HG02610 (cell line): ENCODE measurements at regions not wholly inside any gene's neighbourhood (a gene's known extent, or its start where the extent isn't known, plus 50 kb on each side); places are given as distances from the start of the nearest gene placed in this dataset.

Source experiments
- ATAC-seq: cut with Tn5 transposase; IDR thresholded peaks from one replicate; pipeline ENCODE4 v1.9.1; 2021; ENCODE audit warnings: mild to moderate bottlenecking, moderate library complexity; ENCODE audit not compliant: unreplicated experiment

DNA sequence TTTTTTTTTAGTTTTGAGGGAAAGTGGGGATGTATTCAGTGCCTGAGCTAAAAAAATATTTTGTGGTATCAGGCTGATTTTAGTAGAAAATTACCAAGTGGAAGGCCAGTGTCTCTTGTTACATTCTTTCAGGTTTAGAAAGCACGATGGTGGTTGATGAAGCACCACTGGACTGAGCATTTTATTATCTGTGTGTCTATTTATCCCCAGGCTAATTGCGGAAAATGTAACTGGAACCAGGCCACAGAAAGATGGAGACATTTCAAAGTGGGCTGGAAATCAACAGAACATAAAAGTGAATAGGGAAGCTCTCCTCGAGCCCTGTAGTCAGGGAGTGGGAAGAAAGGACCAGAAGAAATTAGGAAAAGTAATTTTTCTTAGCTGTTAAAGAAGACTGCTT lies 261.0 kb downstream of the STK31 start:
- ATAC-seq = no peak

DNA sequence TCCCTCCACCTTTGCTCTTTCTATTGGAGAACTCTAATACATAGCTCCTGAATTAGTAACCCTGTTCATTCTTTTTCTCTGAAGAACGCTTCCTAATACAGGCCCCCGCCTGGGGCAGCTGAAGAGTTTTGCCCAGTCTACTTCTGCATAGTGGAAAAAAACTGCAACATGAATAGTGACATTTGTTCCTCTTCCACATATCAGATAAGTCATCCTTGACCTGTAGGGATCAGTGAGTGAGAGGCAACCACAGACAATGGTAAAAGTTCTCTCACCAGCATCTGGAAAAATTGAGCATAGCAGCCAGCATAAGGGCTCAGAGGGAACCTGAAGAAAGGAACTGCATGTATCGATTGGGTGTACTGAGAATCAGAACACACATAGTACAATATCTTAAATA lies 262.0 kb downstream of the STK31 start:
- ATAC-seq = no peak

DNA sequence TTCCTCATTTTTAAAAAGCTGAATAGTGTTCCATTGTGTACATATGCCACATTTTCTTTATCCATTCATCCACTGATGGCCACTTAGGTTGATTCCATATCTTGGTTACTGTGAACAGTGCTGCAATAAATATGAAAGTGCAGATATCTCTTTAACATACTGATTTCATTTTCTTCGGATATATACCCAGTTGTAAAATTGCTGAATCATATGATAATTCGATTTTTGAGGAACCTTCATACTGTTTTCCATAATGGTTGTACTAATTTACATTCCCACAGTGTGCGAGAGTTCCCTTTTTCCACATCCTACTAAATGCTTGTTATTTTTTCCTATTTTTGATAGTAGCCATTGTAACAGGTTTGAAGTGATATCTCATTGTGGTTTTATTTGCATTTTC lies 263.2 kb downstream of the STK31 start:
- ATAC-seq = no peak

DNA sequence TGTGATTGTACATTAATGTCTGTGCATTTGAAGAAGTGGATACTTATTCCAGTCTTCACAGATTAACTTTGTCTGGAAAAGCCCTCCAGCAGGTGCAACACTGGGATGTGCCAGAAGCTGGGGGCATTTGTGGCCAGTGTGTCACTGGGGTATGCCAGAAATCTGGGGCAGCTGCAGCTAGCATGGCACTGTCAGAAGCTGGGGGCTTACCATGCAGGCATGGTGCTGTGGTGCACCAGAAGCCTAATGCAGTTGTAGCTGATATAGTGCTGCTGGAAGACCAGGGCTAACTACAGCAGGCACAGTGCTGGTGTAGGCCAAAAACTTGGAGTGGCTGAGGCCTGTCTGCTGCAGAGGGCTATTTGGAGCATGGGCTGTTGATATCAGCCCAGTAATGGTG lies 270.1 kb downstream of the STK31 start:
- ATAC-seq = no peak

DNA sequence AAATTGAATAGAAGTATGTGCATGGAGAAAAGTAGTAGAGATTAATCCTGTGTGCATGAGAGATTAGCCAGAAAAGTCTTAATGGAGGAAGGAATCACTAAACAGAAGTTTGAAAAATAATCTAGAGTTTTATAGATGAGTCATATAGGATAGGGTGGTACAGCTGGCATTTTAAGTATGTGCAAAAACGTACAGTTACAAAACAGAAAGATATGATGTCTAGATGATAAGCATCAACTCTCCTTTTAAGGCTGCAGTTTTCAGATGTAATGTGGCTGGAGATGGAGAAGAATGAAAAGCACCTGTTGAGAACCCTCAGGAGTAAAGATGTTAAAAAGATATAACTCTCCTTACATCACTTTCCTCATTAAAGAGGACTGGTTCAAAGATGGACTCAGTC lies 271.3 kb downstream of the STK31 start:
- no peak for ATAC-seq

DNA sequence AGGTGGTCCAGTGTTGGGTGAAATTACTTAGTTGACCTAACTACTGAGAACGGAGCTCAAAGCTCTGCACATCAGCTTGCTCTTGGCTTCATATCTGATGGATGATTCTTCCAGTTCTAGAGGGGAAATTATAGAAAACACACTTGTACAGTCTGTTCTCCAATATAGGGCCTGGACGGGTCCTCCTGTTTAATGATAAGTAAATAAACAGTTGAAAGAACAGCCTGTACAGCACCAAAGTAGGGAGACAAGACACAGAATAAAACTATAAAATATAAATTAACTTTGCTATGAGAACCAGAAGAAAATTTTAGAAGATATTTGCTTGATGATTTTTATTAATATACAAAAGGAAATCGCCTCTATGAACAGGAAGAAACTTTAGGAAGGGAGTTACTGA lies 271.7 kb downstream of the STK31 start:
- no peak for ATAC-seq

DNA sequence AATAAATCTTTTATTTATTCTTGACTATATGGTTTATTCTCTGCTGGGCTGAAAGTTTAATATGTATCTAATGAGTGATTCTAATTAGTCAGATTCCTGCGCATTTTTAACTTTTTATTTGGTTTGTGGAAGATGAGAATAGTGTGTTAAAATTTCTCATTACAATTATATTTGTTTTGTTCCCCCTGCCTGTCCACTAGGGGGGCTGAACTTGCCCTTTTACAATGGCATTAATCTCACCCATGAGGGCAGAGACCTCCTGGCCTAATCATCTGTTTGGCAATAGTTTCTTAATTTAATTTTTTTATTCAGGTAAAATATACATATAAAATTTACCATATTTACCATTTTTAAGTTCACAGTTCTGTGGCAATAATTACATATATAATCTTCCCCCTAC lies 278.5 kb upstream of the NPY start:
- no peak for ATAC-seq

DNA sequence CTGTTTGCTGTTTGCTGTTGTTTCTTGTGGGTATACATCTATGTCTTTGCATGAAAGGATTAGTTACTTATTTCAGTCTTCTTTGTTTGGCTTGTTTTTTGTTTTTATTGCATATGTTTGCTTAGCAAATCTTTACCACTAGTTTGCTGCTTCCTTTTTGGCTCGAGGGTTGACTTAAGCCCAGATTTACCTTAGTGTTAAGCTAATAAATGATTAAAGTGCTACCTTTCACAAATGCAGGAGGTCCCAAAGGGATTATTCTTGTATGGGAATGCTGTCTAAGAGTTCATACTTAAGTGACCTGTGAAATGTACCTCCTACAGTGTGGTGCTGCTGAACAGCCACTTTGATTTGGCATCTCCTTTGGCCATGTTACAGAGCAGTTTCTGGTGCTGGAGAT lies 273.5 kb upstream of the NPY start:
- no peak for ATAC-seq

DNA sequence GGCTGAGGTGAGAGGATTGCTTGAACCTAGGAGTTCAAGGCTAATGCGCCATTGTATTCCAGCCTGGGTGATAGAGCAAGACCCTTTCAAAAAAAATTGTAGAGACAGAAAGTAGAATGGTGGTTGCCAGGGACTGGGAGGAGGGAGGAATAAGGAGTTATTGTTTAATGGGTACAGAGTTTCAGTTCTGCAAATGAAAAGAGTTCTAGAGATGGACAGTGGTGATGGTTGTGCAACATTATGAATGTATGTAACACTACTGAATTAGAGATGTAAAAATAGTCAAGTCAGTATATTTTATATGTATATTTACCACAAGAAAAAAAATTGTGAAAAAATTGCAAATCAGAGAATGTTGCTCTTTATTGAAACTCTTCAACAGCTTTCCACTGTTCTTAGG lies 266.5 kb upstream of the NPY start:
- no peak for ATAC-seq

DNA sequence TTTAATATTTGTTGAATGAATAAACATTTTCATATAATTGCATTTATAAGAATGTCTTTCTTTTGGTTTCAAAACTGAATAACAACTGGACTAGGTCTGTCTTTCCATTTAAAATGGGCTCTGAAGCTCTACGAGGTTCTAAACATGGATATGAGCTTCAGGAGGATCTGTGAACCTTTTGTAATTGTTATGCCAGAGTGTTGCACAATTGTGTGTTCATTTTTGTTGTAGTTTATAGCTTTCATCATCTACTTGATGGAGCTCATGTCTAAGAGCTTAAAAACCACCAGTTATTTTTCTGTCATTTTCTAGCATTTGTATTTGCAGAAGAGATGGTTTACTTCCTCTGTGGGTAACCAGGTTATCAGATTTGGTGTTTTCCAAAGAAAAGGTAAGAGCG lies 265.7 kb upstream of the NPY start:
- no peak for ATAC-seq

DNA sequence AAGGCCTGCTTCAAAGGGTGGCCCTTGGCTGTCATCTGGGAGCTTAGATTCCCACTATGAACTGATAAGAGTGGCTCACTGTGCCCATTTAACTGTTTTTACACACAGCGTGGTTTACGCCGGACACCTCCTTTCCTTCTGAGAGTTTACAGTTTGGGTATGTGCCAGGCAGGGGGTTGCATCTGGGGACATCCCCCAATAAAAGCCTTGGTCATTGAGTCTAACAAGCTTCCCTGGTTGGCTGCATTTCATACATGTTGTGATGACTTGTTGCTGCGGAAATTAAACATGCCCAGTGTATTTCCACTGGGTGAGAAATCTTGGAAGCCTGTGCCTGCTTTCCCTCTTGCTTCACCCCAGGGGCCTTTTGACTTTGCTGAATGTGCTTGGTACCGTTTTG lies 264.1 kb upstream of the NPY start:
- no peak for ATAC-seq

DNA sequence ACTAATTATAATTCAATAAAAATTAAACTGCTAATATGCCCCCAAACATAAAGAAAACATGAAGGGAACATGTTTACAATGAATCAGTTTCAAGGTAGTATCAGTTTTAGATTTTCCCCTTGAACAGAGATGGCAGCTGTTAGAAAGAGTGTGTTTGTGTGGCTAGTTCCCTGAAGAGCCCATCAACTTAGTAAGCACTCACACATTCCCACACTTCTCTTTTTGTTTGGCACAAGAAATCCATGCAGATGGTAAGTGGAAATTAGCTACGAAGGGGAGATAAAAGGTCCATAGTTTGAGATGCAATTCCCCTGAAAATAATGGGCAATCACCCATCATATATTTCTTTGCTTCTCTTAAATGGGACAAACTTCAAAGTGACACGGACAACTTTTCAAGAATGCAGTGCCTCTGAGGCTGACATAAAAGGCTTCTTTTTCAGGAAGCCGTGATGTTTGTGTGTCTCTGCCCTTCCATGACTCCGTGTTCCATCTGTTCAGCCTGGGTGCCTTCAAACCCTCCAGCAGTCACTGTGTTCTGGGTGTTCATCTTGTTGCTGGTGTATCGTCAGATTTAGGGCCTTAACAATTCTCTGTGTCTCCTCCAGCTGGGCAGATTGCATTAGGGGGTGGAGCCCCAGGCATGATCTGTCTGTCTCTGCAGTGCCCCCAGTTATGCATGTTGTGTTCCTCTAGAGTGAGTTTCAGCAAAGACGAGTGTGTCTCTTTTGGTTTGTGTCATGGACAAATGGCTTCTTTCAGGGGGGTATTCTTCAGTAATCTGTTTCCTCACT lies 259.5 kb upstream of the NPY start:
- ATAC-seq = no peak

DNA sequence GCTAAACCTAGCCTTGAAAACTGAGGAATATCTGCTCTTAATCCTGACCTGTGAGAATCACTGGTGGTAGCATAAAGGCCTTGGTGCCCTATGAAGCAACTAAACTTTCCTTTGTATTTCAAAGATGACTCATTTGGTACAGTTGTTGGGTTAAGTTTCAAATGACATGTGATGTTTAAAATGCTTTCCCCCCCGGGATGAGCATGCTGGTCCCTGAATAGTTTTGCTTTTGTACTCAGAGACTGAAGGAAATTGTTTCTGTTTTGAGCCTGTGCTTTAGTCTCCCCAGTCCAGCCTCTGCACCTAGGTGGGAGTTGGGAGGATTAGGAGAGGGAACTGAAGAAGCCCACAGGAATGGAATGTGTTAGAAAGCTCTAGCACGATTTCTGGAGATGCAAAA lies 258.9 kb upstream of the NPY start:
- no peak for ATAC-seq

DNA sequence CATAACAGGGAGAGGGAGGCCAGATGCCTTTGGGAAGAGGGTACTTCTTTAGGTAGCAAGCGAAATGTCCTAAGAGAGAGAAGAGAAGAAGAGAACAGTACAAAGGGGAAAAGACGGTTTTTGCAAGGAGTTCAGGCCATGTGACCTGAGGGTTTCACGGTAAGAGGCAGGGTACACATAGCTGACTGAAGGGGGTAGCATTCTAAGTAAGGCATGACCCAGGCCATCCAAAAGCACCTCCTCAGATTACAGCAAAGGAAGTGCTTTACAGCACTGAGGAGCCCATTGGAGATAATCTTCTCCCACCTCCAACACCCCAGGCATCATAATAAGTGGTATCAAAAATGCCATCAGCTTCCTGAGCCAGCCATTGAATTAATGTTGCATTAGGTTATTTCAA lies 258.2 kb upstream of the NPY start:
- no peak for ATAC-seq

DNA sequence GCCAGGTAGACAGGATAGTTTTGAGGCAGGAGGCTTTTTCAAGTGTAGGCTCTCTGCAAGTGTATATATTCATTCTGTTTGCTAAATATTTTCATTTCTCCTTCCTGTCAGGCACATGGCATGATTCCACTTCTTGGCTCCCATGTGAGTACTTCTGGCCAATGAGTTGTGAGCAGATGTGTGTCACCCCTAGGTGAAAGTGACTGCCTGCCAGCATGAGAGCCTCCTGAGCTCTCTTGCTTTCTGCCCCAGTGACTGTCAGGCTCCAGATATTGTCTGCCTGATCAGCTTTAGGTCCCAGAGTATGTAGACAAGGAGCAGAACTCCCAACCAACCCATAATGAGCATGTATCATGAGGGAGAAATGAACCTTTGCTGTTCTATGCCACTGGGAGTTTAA lies 257.6 kb upstream of the NPY start:
- ATAC-seq = no peak

DNA sequence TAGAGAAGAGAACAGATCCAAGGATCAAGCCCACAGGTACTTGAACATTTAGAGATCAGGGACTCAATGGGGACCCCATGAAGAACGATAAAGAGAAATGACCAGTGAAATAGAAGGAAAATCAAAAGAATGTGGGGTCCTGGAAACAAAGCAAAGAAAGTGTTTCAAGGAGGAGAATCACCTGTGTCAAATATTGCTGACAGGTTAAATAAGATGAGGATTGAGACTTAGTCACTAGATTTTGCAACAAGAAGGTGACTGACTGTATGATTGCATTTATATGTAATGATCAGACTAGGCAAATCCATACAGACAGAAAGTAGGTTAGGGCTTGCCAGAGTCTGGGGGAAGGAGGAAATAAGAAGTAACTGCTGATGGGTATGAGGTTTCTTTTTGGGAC lies 254.9 kb upstream of the NPY start:
- no peak for ATAC-seq

DNA sequence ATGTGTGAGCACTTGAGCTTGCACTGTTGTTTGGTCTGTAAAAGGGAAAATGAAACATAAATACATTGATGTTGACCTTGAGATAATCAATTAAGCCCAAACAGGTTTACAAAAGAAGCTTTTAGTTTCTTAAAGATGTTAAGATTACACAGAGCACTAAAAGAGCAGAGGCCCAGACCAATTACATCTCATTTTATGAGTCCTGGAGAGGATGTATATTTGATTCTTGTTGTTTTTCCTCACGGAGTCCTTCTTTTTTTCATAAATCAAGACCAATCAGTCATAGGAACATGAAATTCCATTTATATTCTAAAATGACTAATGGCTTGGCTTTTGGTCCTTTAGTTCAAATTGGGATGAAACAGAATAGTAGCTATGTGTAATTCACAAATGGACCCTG lies 249.7 kb upstream of the NPY start:
- no peak for ATAC-seq

DNA sequence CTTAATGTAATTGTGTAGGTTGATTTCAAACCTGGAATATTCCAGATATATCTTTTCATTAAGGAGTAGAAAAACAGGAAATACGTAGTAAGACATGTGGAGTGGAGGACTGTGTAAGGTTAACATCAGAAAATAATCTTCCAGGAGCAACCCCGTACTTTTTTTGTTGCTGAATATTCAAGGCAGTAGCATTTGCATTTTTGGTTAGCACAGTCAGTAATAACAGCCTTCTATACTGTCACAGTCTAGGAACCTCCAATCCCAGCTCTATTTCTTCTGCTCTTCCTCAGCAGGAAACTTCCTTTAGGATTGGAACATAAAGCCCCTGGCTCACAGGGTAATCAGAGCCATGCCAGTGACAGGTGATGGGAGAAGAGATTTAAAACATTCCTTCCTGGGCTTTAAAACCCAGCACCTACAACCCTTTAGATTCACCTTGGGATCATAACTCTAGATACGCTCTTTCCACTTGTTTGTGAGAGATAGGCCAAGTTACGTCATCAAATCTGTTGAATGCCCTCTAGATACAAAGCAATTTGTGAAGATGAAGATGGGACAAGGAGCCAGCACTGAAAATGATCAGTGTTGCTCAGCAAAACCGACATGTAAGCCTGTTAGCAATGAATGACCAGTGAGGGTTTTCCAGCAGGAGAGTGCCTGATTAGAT lies 248.5 kb upstream of the NPY start:
- no peak for ATAC-seq

DNA sequence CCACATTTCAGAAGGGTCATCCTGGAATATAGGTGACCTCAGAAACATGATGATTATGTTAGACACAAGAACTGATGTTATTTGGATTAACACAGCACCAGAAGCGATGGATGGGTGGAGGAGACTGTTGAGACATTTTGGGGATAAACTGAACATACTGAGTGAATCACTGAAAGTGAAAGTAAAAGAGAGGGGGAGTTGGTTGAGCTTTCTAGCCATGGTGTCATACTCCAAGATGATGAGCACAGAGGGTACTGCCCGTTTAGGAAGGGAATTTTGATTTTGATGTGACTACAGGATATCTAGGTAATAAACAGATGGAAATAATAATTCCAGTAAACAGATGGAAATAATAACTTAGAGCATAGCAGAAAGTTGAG lies 248.0 kb upstream of the NPY start:
- ATAC-seq = no peak

DNA sequence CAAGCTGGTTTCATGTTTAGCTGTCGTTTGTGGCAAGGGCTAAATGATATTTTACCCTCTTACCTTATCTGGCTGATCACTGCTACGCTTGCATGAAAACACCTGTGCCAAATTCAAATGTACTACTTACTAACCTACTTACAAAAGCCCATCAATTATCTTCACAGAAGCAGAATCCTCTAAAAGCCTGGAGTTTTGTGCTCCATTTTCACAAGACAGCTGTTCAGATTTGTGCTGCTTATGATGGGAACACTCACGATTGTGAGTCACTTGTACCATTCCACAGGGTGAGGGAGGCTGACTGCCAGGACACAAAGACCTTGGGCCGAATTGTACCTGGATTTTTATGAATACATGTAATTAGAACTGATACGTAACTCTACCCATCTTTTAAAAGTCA lies 245.0 kb upstream of the NPY start:
- no peak for ATAC-seq

DNA sequence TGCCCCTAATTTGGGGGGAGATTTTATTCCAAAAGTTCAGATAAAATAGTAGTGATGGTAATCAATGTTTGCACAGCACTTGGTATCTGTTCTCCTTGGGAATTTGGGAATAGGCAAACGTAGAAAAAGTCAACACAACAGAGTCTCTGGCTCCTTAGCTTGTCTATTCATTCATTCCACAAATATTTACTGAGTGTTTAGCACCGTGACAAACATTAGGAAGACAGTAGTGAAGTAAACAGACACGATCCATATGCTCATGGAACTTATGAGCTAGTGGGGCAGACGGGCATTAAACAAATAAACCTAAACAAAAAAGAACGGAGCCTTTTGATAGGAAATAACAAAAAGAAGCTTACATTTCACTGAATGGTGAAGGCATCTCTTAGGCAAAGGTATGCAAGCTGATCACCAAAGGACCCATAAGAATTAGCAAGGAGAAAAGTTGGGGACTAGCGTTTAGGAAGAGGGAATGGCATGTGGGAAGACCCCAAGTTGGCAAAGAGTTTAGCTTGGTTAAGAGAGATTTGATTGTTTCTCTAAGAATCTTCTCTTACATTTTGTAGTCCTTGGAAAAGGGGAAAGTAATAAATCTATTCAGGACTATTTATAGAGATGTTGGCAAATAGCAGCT lies 243.9 kb upstream of the NPY start:
- no peak for ATAC-seq

DNA sequence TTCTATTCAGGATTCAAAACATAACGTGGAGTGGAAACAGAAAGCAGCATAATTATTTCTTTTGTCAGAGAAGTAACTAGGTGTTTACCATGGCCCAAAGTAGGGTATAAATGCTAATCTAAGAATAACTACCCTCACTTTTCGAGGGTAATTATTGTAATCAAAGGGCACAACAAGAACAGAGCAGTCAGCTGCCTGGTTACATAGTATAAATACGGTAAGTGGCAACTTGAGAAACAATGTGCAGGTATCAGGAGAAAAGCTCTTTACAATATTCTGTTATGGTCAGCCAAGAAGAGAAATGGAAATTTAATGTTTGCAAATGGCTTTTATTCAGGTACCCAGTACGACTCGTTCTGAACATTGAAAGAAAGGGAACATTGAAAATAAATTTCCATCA lies 242.0 kb upstream of the NPY start:
- no peak for ATAC-seq
